NOMO-1 treated with DMSO at 0.1 percent for 48 hours (cell line): ENCODE measurements at regions not wholly inside any gene's neighbourhood (a gene's known extent, or its start where the extent isn't known, plus 50 kb on each side); places are given as distances from the start of the nearest gene placed in this dataset.
"Not testable (repeated sequence)": the region's sequence is repeated elsewhere in the genome, so short reads cannot be mapped to it uniquely, and the experiment has no call there.

ENCODE experiments used
- DNase-seq: peaks from one replicate; lab custom pipeline; 2025; ENCODE audit not compliant: unreplicated experiment; lab: John Stamatoyannopoulos, UW

DNA sequence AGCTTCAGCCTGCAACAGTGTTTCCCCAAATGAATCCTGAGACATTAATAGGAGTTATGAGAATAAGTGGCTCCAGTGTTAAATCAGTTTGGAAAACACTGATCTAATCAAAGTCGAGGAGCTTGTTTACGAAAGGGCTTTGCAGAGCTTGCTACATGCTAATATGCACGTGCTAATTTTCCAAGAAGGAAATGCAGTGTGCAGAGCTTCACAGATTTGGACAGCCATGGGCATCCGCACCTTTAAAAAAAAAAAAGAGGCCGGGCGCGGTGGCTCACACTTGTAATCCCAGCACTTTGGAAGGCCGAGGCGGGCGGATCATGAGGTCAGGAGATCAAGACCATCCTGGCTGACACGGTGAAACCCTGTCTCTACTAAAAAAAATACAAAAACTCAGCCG is 79.7 kb upstream of the LMO2 start:
- DNase-seq = not testable (repeated sequence)

DNA sequence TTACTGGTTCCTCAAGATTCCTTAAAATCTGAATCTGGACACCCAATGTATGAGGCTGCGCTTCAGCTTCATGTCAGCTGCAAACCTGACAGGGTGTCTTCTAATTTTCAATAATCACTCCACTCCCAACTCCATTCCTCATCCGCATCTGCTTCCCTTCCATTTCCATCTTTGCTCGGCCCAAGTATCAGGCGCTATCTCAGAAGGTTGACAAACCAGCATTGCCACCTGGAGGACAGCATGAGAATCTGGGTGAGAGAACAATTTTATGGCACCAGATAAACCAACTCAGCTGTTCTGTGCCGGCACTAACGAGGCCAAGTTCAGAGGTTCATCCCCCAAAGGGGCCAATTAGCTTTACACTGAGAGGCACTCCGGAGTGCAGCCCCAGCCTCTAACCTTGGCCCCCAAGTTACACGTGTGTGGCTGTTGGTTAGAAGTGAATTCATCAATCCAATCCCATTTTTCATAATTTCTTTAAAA is 79.1 kb upstream of the LMO2 start:
- DNase-seq = peak; percentile 73

DNA sequence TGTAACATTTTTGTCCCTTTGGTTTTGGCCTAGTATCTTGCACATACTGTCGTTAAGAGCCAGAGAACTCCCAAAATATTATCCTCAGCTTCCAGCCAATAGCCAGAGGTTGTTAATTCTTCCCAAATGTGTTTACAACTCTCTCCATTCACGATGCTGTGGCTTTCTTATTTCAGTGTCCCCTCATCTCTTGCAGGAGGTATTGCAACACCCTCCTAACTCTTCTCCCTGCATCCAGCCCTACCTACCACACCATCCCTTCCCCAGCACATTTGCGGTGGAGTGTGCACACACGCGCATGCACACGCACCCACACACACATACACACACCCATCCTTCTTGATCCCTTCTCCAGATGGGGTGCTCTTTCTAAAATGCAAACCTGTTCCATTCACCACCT is 75.6 kb upstream of the LMO2 start:
- no peak for DNase-seq

DNA sequence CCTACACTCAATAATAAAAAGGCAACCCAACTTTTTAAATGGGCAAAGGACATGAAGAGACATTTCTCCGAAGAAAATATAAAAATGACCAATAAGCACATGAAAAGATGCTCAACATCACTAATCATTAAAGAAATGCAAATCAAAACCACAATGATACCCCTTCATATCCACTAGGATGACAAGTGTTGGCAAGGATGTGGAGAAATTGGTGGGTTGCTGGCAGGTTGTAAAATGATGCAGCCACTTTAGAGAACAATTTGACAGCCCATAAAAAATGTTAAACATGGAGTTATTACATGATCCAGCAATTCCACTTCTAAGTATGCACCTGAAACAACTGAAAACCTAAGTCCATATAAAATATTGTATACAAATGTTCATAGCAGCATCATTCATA is 73.2 kb upstream of the LMO2 start:
- DNase-seq = no peak

GRCh38 chr11:33959855-33960400 is 68.1 kb upstream of the LMO2 start:
- DNase-seq = peak; percentile 40

- no peak for DNase-seq
Measured at GRCh38 chr11:33957304-33957917, 65.5 kb upstream of the LMO2 start.

DNA sequence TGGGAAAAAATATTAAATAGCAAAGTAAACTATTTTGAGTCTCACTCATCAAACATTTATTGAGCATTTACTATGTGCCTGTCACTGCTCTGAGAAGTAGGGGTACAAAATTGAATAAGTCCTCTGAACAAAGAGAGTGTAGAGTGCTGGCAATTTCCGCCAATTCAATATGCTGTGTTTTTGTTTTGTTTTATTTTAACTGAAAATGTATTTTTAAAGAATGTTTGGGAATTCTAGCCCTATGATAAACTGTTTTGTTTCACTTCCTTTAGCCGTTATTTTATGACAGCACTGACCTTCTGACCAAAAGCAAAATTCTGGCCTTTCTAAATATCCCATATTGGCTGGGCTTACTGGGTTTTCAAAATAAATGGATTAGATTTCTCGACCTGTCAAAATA is 64.7 kb upstream of the LMO2 start:
- no peak for DNase-seq

- DNase-seq = no peak
Measured at GRCh38 chr11:33953289-33953688, 61.4 kb upstream of the LMO2 start.

- DNase-seq = no peak
Measured at GRCh38 chr11:33952805-33953204, 60.9 kb upstream of the LMO2 start.

- DNase-seq = no peak
Measured at GRCh38 chr11:33949252-33949913, 57.5 kb upstream of the LMO2 start.

DNA sequence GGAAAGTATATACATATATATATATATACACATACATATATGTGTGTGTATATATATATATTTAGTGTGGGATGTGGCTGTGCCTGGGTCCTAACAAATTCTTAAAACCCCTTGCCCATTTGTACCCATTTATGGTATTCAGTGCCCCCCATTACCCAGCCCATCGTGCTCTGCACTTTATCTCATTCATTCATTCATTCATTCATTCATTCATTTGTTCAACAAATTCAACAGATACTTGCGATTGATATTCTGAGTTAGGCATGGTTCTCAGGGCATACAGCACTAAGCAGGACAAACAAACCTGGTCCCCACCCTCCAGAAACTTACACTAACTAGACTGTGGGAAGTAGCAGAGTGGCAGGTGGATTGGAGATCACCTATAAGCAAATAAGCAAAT is 56.6 kb upstream of the LMO2 start:
- no peak for DNase-seq

- not testable (repeated sequence) for DNase-seq
Measured at GRCh38 chr11:33947918-33948317, 56.0 kb upstream of the LMO2 start.

DNA sequence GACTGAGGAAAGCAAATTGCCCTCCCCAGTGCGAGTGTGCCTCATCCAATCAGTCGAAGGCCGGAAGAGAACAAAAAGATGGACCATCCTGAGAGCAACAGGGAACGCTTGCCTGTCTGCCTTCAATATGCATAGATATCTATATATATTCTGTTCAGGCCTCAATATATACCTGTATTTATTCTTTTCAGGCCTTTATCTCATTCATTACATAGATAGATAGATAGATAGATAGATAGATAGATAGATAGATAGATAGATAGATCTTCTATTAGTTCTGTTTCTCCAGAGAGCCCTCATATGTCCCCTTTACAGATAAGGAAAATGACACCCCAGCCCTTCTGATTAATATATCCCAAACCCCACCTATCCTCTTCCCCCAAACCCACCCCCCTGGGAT is 55.1 kb upstream of the LMO2 start:
- no peak for DNase-seq

- DNase-seq = no peak
Measured at GRCh38 chr11:33945481-33946268, 53.8 kb upstream of the LMO2 start.

DNA sequence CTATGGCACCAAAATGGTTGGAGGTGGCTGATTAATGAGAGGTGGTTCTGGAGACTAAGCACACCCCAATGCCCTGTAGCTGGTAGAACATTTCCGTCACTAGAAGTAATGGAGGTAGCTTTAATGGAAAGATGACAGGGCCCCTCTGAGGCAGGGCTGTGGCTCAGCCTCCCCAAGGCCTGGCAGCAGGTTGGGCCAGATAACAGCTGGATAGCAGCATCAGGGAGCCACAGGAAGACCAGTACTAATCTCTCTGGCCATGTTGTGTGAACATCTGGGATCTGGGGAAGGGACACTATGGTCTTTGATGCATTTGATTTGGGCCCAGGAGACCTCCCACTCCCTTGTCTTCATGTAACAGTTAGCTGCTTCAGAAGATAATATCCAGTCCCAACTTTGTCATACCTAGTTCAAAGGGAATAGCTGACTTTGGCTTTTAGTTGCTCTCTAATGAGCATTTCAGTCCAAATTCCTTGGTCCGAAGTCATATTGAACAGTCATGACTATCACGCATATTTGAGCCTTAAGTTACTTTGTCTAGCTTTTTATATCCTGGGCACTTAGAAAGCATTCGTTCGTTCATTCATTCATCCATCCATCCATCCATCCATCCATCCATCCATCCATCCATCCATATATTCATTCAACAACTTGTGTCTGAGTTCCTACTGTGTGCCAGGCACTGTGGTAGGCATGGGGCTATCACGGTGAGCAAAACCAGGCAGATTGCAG is 53.0 kb upstream of the LMO2 start:
- DNase-seq = no peak

DNA sequence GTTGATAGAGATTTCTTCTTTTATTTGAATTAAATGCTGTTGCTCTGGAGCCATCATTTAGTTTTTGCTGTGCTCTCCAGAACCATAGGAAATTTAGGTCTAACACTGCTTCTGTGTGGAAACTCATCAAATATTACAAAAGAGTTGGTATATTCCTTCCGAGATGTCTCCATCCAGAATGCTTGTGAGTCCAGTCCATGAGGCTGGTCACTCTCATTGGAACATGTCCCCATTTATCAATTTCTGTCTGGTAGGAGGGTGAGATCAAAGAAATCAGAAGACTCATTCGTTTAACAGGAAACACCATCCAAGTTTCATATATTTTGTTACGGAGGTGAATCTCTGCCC is 52.4 kb upstream of the LMO2 start:
- DNase-seq = no peak

DNA sequence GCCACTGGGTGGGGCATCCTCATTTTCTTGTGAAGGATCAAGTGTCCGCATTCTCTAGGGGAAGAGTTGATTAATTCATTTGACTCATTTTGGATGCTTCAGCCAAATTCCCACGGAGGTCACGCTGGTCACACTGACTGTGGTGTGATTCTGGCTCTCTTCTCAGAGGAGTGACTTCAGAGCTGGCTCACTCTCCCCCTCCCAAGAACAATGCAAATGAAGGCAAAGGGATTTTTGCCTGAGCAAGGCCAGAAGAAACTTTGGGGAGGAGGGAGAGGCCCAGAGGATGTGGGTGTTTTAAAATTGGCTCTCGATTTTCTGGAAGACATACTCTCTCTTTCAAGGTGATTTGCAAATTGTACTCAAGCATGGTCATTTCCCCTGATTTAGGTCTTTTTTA is 51.1 kb upstream of the LMO2 start:
- DNase-seq = no peak

DNA sequence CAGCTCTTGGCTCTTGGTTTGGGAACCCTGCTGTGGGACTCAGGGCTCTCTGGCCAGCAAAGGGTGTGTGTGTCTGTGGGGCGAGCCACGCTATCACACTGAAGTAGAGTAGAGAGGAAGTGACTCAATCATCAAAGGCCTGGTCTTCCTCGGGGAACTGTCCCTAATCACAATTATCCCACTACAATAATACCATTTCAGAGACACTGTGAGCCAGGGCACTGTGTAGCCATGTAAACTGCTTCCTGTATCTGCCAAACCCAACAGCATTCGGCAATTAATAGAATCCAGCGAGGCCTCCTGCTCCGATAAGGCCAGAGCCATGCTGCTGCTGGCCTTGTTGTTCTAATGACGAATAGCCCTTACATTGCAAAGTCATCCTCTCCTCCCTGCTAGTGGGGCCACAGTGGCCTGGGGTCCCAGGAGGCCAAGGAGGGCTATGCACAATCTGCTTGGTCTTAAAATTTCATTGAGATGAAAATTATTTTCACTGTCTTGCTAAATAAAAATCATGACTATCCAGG is 49.8 kb upstream of the LMO2 start:
- DNase-seq = peak; percentile 46
